HCT116 (cell line): ENCODE measurements at regions not wholly inside any gene's neighbourhood (a gene's known extent, or its start where the extent isn't known, plus 50 kb on each side); places are given as distances from the start of the nearest gene placed in this dataset.

Source experiments
- ATAC-seq: fragments of 200-7000 bp; cut with Tn5 transposase; 2 replicates; pipeline ENCODE4 v1.9.1; 2020; ENCODE audit warnings: mild to moderate bottlenecking, moderate library complexity
- BruUV-seq: library from RNA; stranded (reverse); fragments of 400-500 nt; replicated peaks from 2 replicates; lab custom pipeline; 2021; lab: Mats Ljungman, UMichigan
- CTCF ChIA-PET: fragments of 300-600 bp; sonication (Branson Sonifier 250); formaldehyde crosslinking; loops from one replicate; lab custom pipeline; 2021; ENCODE audit warnings: antibody characterized with exemption; lab: Charles Lee
- POLR2A ChIA-PET: fragments of 300-600, 350-600 bp; sonication (Branson Sonifier 250); formaldehyde crosslinking; loops from one replicate; lab custom pipeline; 2021; ENCODE audit warnings: antibody characterized with exemption; lab: Charles Lee
- RAD21 ChIA-PET, 2 experiments: fragments of 300-600 bp; sonication (Branson Sonifier 250); formaldehyde crosslinking; loops; one replicate each; lab custom pipeline; 2023; ENCODE audit warnings: low total read pairs in 2 of 2; ENCODE audit not compliant: uncharacterized antibody in 2 of 2, unreplicated experiment in 2 of 2, low non-redundant PET in 1 of 2; lab: Charles Lee
- DNase-seq: peaks from one replicate; pipeline ENCODE4 v3.0.0-alpha.2; 2010; ENCODE audit warnings: low read depth, low spot score
- H2AFZ ChIP-seq: fragments of 200-600 bp; shearing (Covaris generic), sonication (generic); 2 replicates; pipeline ENCODE4 v1.6.1; 2017; ENCODE audit warnings: low read depth, mixed run types, mixed read lengths, antibody characterized with exemption, low read length; ENCODE audit not compliant: poor library complexity, severe bottlenecking
- H3K27ac ChIP-seq: 2 replicates; pipeline ENCODE4 v1.5.1; 2012; ENCODE audit warnings: low read depth, low read length
- H3K27me3 ChIP-seq: fragments of 200-600 bp; sonication (generic); 2 replicates; pipeline ENCODE4 v1.6.1; 2016; ENCODE audit warnings: mixed run types, low read length, mixed read lengths; ENCODE audit not compliant: insufficient read depth
- H3K36me3 ChIP-seq, 2 experiments: fragments of 200-500 bp in 1 of 2; fragments of 200-600 bp in 1 of 2; sonication (Bioruptor generic) in 1 of 2; sonication (generic) in 1 of 2; 2 replicates each; pipeline versions ENCODE4 v1.5.1 to v1.6.1; 2014 to 2016; ENCODE audit warnings: low read length in 2 of 2, inconsistent platforms in 1 of 2, mixed read lengths in 1 of 2, mixed run types in 1 of 2; ENCODE audit not compliant: insufficient read depth in 2 of 2, control insufficient read depth in 1 of 2
- H3K4me1 ChIP-seq, 2 experiments: fragments of 200-600 bp in 1 of 2; sonication (generic) in 1 of 2; 2 replicates each; pipeline versions ENCODE4 v1.5.1 to v1.6.1; 2012 to 2017; ENCODE audit warnings: low read length in 2 of 2, inconsistent platforms in 1 of 2, mild to moderate bottlenecking in 1 of 2, mixed read lengths in 1 of 2, mixed run types in 1 of 2, moderate library complexity in 1 of 2; ENCODE audit not compliant: insufficient read depth in 2 of 2, control insufficient read depth in 1 of 2
- H3K4me2 ChIP-seq: fragments of 200-600 bp; sonication (generic); 2 replicates; pipeline ENCODE4 v1.6.1; 2017; ENCODE audit warnings: mixed run types, low read length, mixed read lengths
- H3K4me3 ChIP-seq, 2 experiments: fragments of 200-600 bp in 1 of 2; sonication (generic) in 1 of 2; replicated peaks in 1 of 2; 2 replicates each; pipeline ENCODE4 v1.5.1; 2011 to 2016; ENCODE audit warnings: low read length in 2 of 2, control low read depth in 1 of 2, low read depth in 1 of 2, mild to moderate bottlenecking in 1 of 2, mixed read lengths in 1 of 2, mixed run types in 1 of 2
- H3K79me2 ChIP-seq: fragments of 200-600 bp; sonication (generic); 2 replicates; pipeline ENCODE4 v1.6.1; 2017; ENCODE audit warnings: mild to moderate bottlenecking, mixed run types, low read length, moderate library complexity, mixed read lengths; ENCODE audit not compliant: insufficient read depth
- H3K9ac ChIP-seq: fragments of 200-600 bp; sonication (generic); 2 replicates; pipeline ENCODE4 v1.6.1; 2016; ENCODE audit warnings: low read length, mixed read lengths
- H3K9me2 ChIP-seq: fragments of 200-600 bp; sonication (generic), shearing (Covaris generic); 2 replicates; pipeline ENCODE4 v1.6.1; 2017; ENCODE audit warnings: mixed run types, mild to moderate bottlenecking, moderate library complexity; ENCODE audit not compliant: insufficient read depth
- H3K9me3 ChIP-seq, 2 experiments: fragments of 200-500 bp in 1 of 2; fragments of 200-600 bp in 1 of 2; sonication (Bioruptor generic) in 1 of 2; sonication (generic) in 1 of 2; 2 replicates each; pipeline ENCODE4 v1.6.1; 2014 to 2017; ENCODE audit warnings: low read length in 2 of 2, mixed read lengths in 2 of 2, inconsistent platforms in 1 of 2, low read depth in 1 of 2, mild to moderate bottlenecking in 1 of 2, mixed run types in 1 of 2, moderate library complexity in 1 of 2; ENCODE audit not compliant: control insufficient read depth in 1 of 2, insufficient read depth in 1 of 2
- H4K20me1 ChIP-seq: fragments of 200-600 bp; sonication (generic), shearing (Covaris generic); 2 replicates; pipeline ENCODE4 v1.6.1; 2017; ENCODE audit warnings: mixed run types, mild to moderate bottlenecking, moderate library complexity; ENCODE audit not compliant: insufficient read depth
- CTCF ChIP-seq, 3 experiments: fragments of 200-600 bp in 1 of 3; sonication (generic) in 1 of 3; IDR thresholded peaks in 2 of 3; conservative IDR thresholded peaks in 1 of 3; 2 replicates each; pipeline ENCODE4 v1.5.1; 2012 to 2017; ENCODE audit warnings: low read depth in 2 of 3, low read length in 2 of 3, antibody characterized with exemption in 1 of 3, borderline replicate concordance in 1 of 3, control low read depth in 1 of 3, mild to moderate bottlenecking in 1 of 3, mixed read lengths in 1 of 3, mixed run types in 1 of 3, moderate library complexity in 1 of 3; ENCODE audit not compliant: insufficient read depth in 1 of 3
- EZH2 ChIP-seq: fragments of 200-600 bp; sonication (generic); IDR thresholded peaks from 2 replicates; pipeline ENCODE4 v1.6.1; 2017; ENCODE audit warnings: antibody characterized with exemption, mixed run types
- EZH2phosphoT487 ChIP-seq: fragments of 200-600 bp; IDR thresholded peaks from 2 replicates; pipeline ENCODE4 v1.6.1; 2018; ENCODE audit warnings: antibody characterized with exemption, borderline replicate concordance
- POLR2AphosphoS5 ChIP-seq: IDR thresholded peaks from 2 replicates; pipeline ENCODE4 v1.6.1; 2011; ENCODE audit warnings: mild to moderate bottlenecking, low read depth, low read length, moderate library complexity
- SIN3A ChIP-seq: IDR thresholded peaks from 2 replicates; pipeline ENCODE4 v1.6.1; 2012; ENCODE audit warnings: low read depth
- TCF7L2 ChIP-seq: IDR thresholded peaks from 2 replicates; pipeline ENCODE4 v1.7.0; 2011; ENCODE audit warnings: borderline replicate concordance, inconsistent platforms; ENCODE audit not compliant: insufficient read depth, insufficient read length; ENCODE audit errors: extremely low read depth
- ZNF274 ChIP-seq: fragments of 200-500 bp; sonication (Bioruptor generic); IDR thresholded peaks from 2 replicates; pipeline ENCODE4 v1.6.1; 2014; ENCODE audit warnings: mild to moderate bottlenecking, low read depth, low read length, inconsistent platforms
- intact Hi-C: fragments of 100-400 bp; cut with micrococcal nuclease; formaldehyde crosslinking; loops from 2 replicates; pipeline ENCODE4 v1.10.0; 2022

- TF ChIP-seq CTCF (IDR thresholded peaks at IDR 0.05 in 2 of 3, conservative IDR thresholded peaks at IDR 0.05 in 1 of 3; ENCODE audit: borderline replicate concordance in 1 of 3, insufficient read depth in 1 of 3, low read depth in 2 of 3, low read length in 2 of 3) (peak in 1 of 3 experiments; percentile 6; a peak in 1 of 6 replicates), EZH2phosphoT487 (no peak), ZNF274 (no peak)
- POLR2A ChIA-PET = no interaction called here
Observed at GRCh38 chr2:142582317-142582716, 295.1 kb upstream of the KYNU start.

GRCh38 chr2:142581491-142581890 is 296.0 kb upstream of the KYNU start:
- Histone ChIP-seq H3K27me3 (no peaks in the 10 kb centered on the region), H3K9me3 (no peaks in the 10 kb centered on the region), H3K4me2 (no peak overlapping the region), H3K79me2 (no peaks in the 10 kb centered on the region), H2AFZ (no peak overlapping the region), H4K20me1 (no peaks in the 10 kb centered on the region), H3K4me1 (no peaks in the 10 kb centered on the region), H3K4me3 (no peak overlapping the region), H3K27ac (no peak overlapping the region), H3K9me2 (no peaks in the 10 kb centered on the region), H3K9ac (no peak overlapping the region), H3K36me3 (no peaks in the 10 kb centered on the region)
- DNase-seq (no peak), ATAC-seq (no peak)
- CTCF ChIA-PET = no interaction called here
- no TSS peak for BruUV-seq
- POLR2A ChIA-PET = no interaction called here
- intact Hi-C loops = no loop called here
- no peak for TF ChIP-seq POLR2AphosphoS5
- no peak for TF ChIP-seq SIN3A
- no peak for TF ChIP-seq TCF7L2
- TF ChIP-seq EZH2 = no peak
- no peak for TF ChIP-seq CTCF (IDR thresholded peaks at IDR 0.05 in 2 of 3, conservative IDR thresholded peaks at IDR 0.05 in 1 of 3; ENCODE audit: borderline replicate concordance in 1 of 3, insufficient read depth in 1 of 3, low read depth in 2 of 3, low read length in 2 of 3)
- RAD21 ChIA-PET = no interaction called here

More at GRCh38 chr2:142582317-142582716, 295.1 kb upstream of the KYNU start:
- no peak for DNase-seq
- Histone ChIP-seq H3K4me2 (no peak overlapping the region), H2AFZ (no peak overlapping the region), H3K9ac (no peak overlapping the region), H3K79me2 (no peaks in the 10 kb centered on the region), H3K4me1 (no peaks in the 10 kb centered on the region), H3K9me3 (no peaks in the 10 kb centered on the region), H4K20me1 (no peaks in the 10 kb centered on the region), H3K9me2 (no peaks in the 10 kb centered on the region), H3K4me3 (no peak overlapping the region), H3K27me3 (no peaks in the 10 kb centered on the region), H3K36me3 (no peaks in the 10 kb centered on the region), H3K27ac (no peak overlapping the region)
- BruUV-seq = no TSS peak
- ATAC-seq = no peak
- ChIA-PET RAD21 (no interaction called here), CTCF (no interaction called here)
- intact Hi-C loops = no loop called here
